Mesendoderm (in vitro differentiated cells): ENCODE measurements at regions not wholly inside any gene's neighbourhood (a gene's known extent, or its start where the extent isn't known, plus 50 kb on each side); places are given as distances from the start of the nearest gene placed in this dataset.
"Not testable (repeated sequence)": the region's sequence is repeated elsewhere in the genome, so short reads cannot be mapped to it uniquely, and the experiment has no call there.

Source experiments
- DNase-seq: peaks from one replicate; pipeline ENCODE4 v3.0.0; 2013
- H2AK5ac ChIP-seq: 2 replicates; pipeline ENCODE4 v1.6.1; 2013; ENCODE audit warnings: low read length, inconsistent platforms
- H2BK120ac ChIP-seq: 2 replicates; pipeline ENCODE4 v1.6.1; 2013; ENCODE audit warnings: low read depth, mild to moderate bottlenecking, low read length, moderate library complexity, mixed read lengths
- H2BK15ac ChIP-seq: replicated peaks from 2 replicates; pipeline ENCODE4 v1.6.1; 2013; ENCODE audit warnings: low read depth, mild to moderate bottlenecking, moderate library complexity
- H2BK5ac ChIP-seq: 2 replicates; pipeline ENCODE4 v1.6.1; 2013; ENCODE audit warnings: low read length, inconsistent platforms
- H3K18ac ChIP-seq: 2 replicates; pipeline ENCODE4 v1.6.1; 2013; ENCODE audit warnings: mild to moderate bottlenecking, low read length, mixed read lengths
- H3K23ac ChIP-seq: one replicate; pipeline ENCODE4 v1.6.1; 2013; ENCODE audit warnings: low read length
- H3K27ac ChIP-seq: 2 replicates; pipeline ENCODE4 v1.5.1; 2013; ENCODE audit warnings: low read depth, mild to moderate bottlenecking, inconsistent platforms, low read length, moderate library complexity
- H3K27me3 ChIP-seq: 2 replicates; pipeline ENCODE4 v1.6.1; 2013; ENCODE audit warnings: low read length, control low read depth, mild to moderate bottlenecking, inconsistent platforms; ENCODE audit not compliant: insufficient read depth, poor library complexity
- H3K36me3 ChIP-seq: 2 replicates; pipeline ENCODE4 v1.6.1; 2013; ENCODE audit warnings: low read length, inconsistent platforms; ENCODE audit not compliant: control insufficient read depth, insufficient read depth
- H3K4ac ChIP-seq: one replicate; pipeline ENCODE4 v1.6.1; 2013; ENCODE audit warnings: low read depth, mild to moderate bottlenecking, low read length, moderate library complexity
- H3K4me1 ChIP-seq: 2 replicates; pipeline ENCODE4 v1.6.1; 2013; ENCODE audit warnings: low read depth, low read length, inconsistent platforms; ENCODE audit not compliant: control insufficient read depth
- H3K4me2 ChIP-seq: 2 replicates; pipeline ENCODE4 v1.6.1; 2013; ENCODE audit warnings: low read length
- H3K4me3 ChIP-seq: 2 replicates; pipeline ENCODE4 v1.5.1; 2013; ENCODE audit warnings: mild to moderate bottlenecking, low read length
- H3K56ac ChIP-seq: one replicate; pipeline ENCODE4 v1.6.1; 2013; ENCODE audit warnings: low read length
- H3K79me1 ChIP-seq: 2 replicates; pipeline ENCODE4 v1.6.1; 2013; ENCODE audit warnings: low read length, inconsistent platforms
- H3K79me2 ChIP-seq: 2 replicates; pipeline ENCODE4 v1.6.1; 2013; ENCODE audit warnings: mild to moderate bottlenecking, low read length; ENCODE audit not compliant: control insufficient read depth, insufficient read depth
- H3K9ac ChIP-seq: 2 replicates; pipeline ENCODE4 v1.6.1; 2013; ENCODE audit warnings: low read length, inconsistent platforms
- H4K5ac ChIP-seq: one replicate; pipeline ENCODE4 v1.6.1; 2013; ENCODE audit warnings: low read length
- H4K8ac ChIP-seq: one replicate; pipeline ENCODE4 v1.6.1; 2013; ENCODE audit warnings: low read depth, mild to moderate bottlenecking, control low read depth, low read length, moderate library complexity
- WGBS: extraction: QIAGEN DNeasy Blood & Tissue Kit; methylation state at CpG from one replicate; pipeline ENCODE4 v1.1.7; 2013; ENCODE audit warnings: low lambda C conversion rate, missing lambda C conversion rate; ENCODE audit not compliant: insufficient coverage; ENCODE audit errors: extremely low coverage; 5-methylcytosine and 5-hydroxymethylcytosine counted together

DNA sequence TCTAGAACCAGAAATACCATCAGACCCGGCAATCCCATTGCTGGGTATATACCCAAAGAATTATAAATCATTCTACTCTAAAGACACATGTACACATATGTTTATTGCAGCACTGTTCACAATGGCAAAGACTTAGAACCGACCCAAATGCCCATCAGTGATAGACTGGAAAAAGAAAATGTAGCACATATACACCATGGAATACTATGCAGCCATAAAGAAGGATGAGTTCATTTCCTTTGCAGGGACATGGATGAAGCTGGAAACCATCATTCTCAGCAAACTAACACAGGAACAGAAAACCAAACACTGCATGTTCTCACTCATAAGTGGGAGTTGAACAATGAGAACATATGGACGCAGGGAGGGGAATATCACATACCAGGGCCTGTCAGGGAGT, 64.2 kb upstream of the ADTRP start:
- H3K18ac ChIP-seq, H2BK120ac ChIP-seq, H3K4me1 ChIP-seq, H3K4me3 ChIP-seq, H4K8ac ChIP-seq, H3K79me2 ChIP-seq, DNase-seq, H3K27me3 ChIP-seq, H3K4ac ChIP-seq, H3K9ac ChIP-seq, H3K4me2 ChIP-seq, H3K27ac ChIP-seq, H2BK5ac ChIP-seq, H3K23ac ChIP-seq, H4K5ac ChIP-seq, H3K56ac ChIP-seq, H2AK5ac ChIP-seq, H3K79me1 ChIP-seq, H2BK15ac ChIP-seq, H3K36me3 ChIP-seq: not testable (repeated sequence)
- no CpG with 5 or more reads among the region's 3 CpGs for WGBS

DNA sequence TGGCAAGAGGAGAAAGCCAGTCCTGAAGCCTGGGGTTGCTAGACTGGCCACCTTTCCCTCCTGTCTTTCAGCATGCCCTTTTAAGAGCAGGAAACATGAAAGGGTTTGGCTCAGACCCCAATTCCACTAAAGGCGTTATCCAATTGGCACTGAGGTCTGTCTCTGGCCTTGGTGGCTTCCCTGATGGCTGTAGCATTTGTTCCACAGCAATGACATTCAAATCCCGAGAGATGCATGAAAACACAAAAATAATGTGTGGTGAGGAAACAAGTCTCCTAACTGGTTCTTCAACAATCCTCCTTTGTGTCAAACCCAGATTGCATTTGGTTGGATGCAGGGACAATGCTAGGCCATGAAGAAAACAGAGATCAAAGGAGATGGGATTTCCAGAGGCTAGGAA, 56.5 kb upstream of the ADTRP start:
- no CpG with 5 or more reads among the region's 2 CpGs for WGBS
- Histone ChIP-seq H3K79me2 (no peaks in the 10 kb centered on the region), H3K27ac (no peak overlapping the region), H3K4ac (no peak overlapping the region), H3K4me1 (no peaks in the 10 kb centered on the region), H3K56ac (no peak overlapping the region), H2AK5ac (no peak overlapping the region), H3K23ac (no peak overlapping the region), H3K4me3 (no peak overlapping the region), H3K9ac (no peak overlapping the region), H4K8ac (no peak overlapping the region), H3K79me1 (no peaks in the 10 kb centered on the region), H4K5ac (no peak overlapping the region), H2BK15ac (no peak overlapping the region), H2BK5ac (no peak overlapping the region), H2BK120ac (no peak overlapping the region), H3K4me2 (no peak overlapping the region), H3K27me3 (no peaks in the 10 kb centered on the region), H3K18ac (no peak overlapping the region), H3K36me3 (no peaks in the 10 kb centered on the region)
- no peak for DNase-seq

DNA sequence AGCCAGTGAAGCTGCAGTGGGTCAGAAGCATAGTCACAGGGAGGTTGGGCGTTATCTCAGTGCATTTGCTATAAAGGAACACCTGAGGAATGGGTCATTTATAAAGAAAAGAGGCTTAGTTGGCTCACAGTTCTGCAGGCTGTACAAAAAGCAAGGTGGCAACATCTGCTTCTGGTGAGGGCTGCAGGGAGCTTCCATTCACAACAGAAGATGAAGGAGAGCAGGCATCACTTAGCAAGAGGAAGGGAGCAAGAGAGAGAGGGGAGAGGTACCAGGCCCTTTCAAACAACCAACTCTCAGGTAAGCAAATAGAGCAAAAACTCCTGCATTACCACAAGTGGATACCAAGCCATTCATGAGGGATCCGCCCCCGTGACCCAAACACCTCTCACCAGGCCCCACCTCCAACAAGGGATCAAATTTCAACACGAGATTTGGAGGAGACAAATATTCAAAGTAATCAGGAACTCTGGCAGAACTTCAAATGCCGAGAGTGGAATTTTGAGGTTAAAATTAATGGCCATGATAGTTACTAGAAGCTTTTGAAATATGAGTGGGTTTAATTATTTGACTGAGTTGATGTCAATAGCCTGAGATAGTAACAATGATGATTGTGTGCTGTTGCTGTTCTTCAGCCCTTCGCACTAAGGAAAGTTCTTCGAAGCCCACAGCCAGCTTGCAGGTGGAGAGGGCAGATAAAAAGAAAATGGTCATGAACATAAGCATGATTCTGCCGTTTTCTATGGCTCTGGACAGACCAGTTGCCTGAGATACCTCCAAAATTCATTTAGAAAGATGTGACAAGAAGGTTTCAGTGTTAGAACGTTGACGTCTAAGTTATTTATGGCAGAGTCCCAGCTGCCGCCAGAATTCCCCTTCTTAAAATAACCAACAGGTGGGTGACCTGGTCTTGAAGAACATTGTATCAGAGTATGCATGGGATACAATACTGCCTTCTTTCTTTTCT, 55.3 kb upstream of the ADTRP start:
- Histone ChIP-seq H3K56ac (no peak overlapping the region), H3K36me3 (no peaks in the 10 kb centered on the region), H3K4me3 (no peak overlapping the region), H3K79me1 (no peaks in the 10 kb centered on the region), H2BK120ac (no peak overlapping the region), H3K9ac (no peak overlapping the region), H3K4me1 (no peaks in the 10 kb centered on the region), H2BK5ac (no peak overlapping the region), H3K27me3 (no peaks in the 10 kb centered on the region), H3K18ac (no peak overlapping the region), H4K5ac (no peak overlapping the region), H3K23ac (no peak overlapping the region), H2BK15ac (no peak overlapping the region), H3K4ac (no peak overlapping the region), H4K8ac (no peak overlapping the region), H3K4me2 (no peak overlapping the region), H2AK5ac (no peak overlapping the region), H3K79me2 (no peaks in the 10 kb centered on the region), H3K27ac (no peak overlapping the region)
- peak; percentile 27 for DNase-seq
- no CpG with 5 or more reads among the region's 11 CpGs for WGBS

DNA sequence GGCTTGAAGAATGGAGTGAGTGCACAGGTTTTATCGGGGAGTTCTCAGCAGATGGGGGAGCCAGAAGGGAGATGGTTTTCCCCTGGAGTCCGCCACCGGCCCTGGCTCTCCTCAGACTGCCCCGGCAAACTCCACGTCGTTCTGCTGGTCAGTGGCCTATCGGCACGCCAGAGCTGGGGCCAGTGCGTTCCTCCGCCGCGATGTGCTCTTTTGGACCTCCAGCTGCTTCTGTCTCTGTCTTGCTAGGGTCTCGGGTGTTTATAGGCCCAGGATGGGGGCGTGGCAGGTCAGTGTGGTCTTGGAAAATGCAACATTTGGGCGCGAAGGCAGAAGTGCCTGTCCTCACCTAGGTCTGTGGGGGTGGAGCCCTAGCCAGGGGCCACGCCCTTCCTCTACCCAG, 53.0 kb upstream of the ADTRP start:
- no peaks in the 10 kb centered on the region for H3K36me3 ChIP-seq
- H2BK120ac ChIP-seq = no peak overlapping the region
- H3K18ac ChIP-seq = no peak overlapping the region
- H2BK15ac ChIP-seq = no peak overlapping the region
- H3K4me3 ChIP-seq = no peak overlapping the region
- H3K27ac ChIP-seq = no peak overlapping the region
- H3K56ac ChIP-seq = no peak overlapping the region
- no peak overlapping the region for H4K5ac ChIP-seq
- DNase-seq = no peak
- no peak overlapping the region for H3K4ac ChIP-seq
- H2BK5ac ChIP-seq = no peak overlapping the region
- no peaks in the 10 kb centered on the region for H3K79me2 ChIP-seq
- no peaks in the 10 kb centered on the region for H3K79me1 ChIP-seq
- H3K27me3 ChIP-seq = no peaks in the 10 kb centered on the region
- H4K8ac ChIP-seq = no peak overlapping the region
- no peak overlapping the region for H2AK5ac ChIP-seq
- WGBS = no CpG with 5 or more reads among the region's 17 CpGs
- no peak overlapping the region for H3K23ac ChIP-seq
- no peak overlapping the region for H3K9ac ChIP-seq
- H3K4me2 ChIP-seq = no peak overlapping the region
- no peaks in the 10 kb centered on the region for H3K4me1 ChIP-seq

DNA sequence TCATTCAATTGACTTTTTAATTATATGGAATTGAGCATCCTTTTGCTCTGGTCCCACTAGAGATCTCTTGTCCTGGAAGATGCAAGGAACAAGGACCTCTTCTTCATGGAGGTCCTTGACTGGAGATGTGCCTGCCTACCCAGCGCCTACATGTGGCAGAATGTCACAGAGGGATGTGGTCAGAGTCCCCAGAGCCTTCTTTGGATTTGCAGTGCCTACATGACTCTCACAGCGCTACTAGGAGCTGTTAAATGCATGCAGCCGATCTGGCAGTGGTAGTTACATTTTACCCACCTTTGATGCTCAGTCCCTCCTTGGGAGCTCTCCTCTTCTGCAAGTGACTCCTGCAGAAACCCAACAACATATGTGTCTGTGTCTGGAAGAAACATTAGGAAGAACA, 51.9 kb upstream of the ADTRP start:
- Histone ChIP-seq H2BK5ac (no peak overlapping the region), H3K23ac (no peak overlapping the region), H3K79me1 (no peaks in the 10 kb centered on the region), H3K79me2 (no peaks in the 10 kb centered on the region), H3K36me3 (no peaks in the 10 kb centered on the region), H2BK120ac (no peak overlapping the region), H3K4ac (no peak overlapping the region), H4K8ac (no peak overlapping the region), H3K4me2 (no peak overlapping the region), H3K9ac (no peak overlapping the region), H3K56ac (no peak overlapping the region), H3K18ac (no peak overlapping the region), H2AK5ac (no peak overlapping the region), H2BK15ac (no peak overlapping the region), H3K4me3 (no peak overlapping the region), H3K4me1 (no peaks in the 10 kb centered on the region), H3K27me3 (no peaks in the 10 kb centered on the region), H4K5ac (no peak overlapping the region), H3K27ac (no peak overlapping the region)
- no peak for DNase-seq
- WGBS = no CpG with 5 or more reads among the region's 3 CpGs

DNA sequence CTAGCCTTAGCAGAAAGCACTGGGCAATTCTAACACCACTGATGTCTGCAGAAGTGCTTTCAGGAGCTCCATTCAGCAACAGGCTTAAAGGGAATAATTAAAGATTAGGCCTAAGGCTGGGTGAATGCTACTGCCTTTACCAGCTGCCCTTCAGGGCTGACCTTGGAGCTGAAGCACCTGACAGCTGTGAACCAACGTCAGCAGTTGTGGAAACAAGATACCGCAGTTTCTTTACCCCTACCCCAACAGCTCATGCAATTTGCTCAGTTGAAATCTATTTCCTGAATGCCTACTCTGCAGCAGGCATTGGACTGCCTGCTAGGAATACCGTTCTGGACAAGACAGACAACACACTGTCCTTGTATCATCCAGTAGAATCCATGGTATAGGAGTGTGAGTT, 51.5 kb upstream of the ADTRP start:
- DNase-seq = no peak
- no peak overlapping the region for H3K4me2 ChIP-seq
- H3K27me3 ChIP-seq = no peaks in the 10 kb centered on the region
- no peak overlapping the region for H3K4ac ChIP-seq
- no peak overlapping the region for H3K56ac ChIP-seq
- no peak overlapping the region for H2BK5ac ChIP-seq
- no peaks in the 10 kb centered on the region for H3K4me1 ChIP-seq
- H3K23ac ChIP-seq = no peak overlapping the region
- H2BK120ac ChIP-seq = no peak overlapping the region
- H4K8ac ChIP-seq = no peak overlapping the region
- H2AK5ac ChIP-seq = no peak overlapping the region
- H3K4me3 ChIP-seq = no peak overlapping the region
- H4K5ac ChIP-seq = no peak overlapping the region
- no peak overlapping the region for H3K18ac ChIP-seq
- no peak overlapping the region for H3K27ac ChIP-seq
- no CpG with 5 or more reads among the region's 3 CpGs for WGBS
- H3K36me3 ChIP-seq = no peaks in the 10 kb centered on the region
- H3K79me2 ChIP-seq = no peaks in the 10 kb centered on the region
- no peak overlapping the region for H2BK15ac ChIP-seq
- no peaks in the 10 kb centered on the region for H3K79me1 ChIP-seq
- H3K9ac ChIP-seq = no peak overlapping the region
